ENCODE measurements at regions not wholly inside any gene's neighbourhood (a gene's known extent, or its start where the extent isn't known, plus 50 kb on each side); places are given as distances from the start of the nearest gene placed in this dataset.
"Not testable (repeated sequence)": the region's sequence is repeated elsewhere in the genome, so short reads cannot be mapped to it uniquely, and the experiment has no call there.

- Histone ChIP-seq H3K4me3 (replicated peaks; ENCODE audit: insufficient read depth, low read length) (no peak overlapping the region), H3K27ac (replicated peaks) (no peak overlapping the region), H3K27me3 (ENCODE audit: insufficient read depth, poor library complexity, severe bottlenecking) (no peaks in the 10 kb centered on the region)
- TF ChIP-seq CTCF (IDR thresholded peaks at IDR 0.05; ENCODE audit: insufficient read depth, low read length) (no peak), REST (IDR thresholded peaks at IDR 0.05; ENCODE audit: insufficient replicate concordance, low read depth) (no peak), POLR2AphosphoS5 (IDR thresholded peaks at IDR 0.05; ENCODE audit: low read depth) (no peak), SPI1 (IDR thresholded peaks at IDR 0.05; ENCODE audit: borderline replicate concordance, low read depth) (no peak), GABPA (IDR thresholded peaks at IDR 0.05; ENCODE audit: low read depth) (no peak)
- DNase-seq (ENCODE audit: low read depth in 1 of 2, low spot score in 1 of 2), result no peak
Measured at GRCh38 chr1:195663549-195664280, 944.5 kb downstream of the KCNT2 start.

GRCh38 chr1:195656780-195657179, 951.5 kb downstream of the KCNT2 start:
- Histone ChIP-seq H3K27ac (replicated peaks) (no peak overlapping the region), H3K4me3 (replicated peaks; ENCODE audit: insufficient read depth, low read length) (no peak overlapping the region), H3K27me3 (ENCODE audit: insufficient read depth, poor library complexity, severe bottlenecking) (no peaks in the 10 kb centered on the region)
- DNase-seq (ENCODE audit: low read depth in 1 of 2, low spot score in 1 of 2), result no peak
- no peak for TF ChIP-seq REST (IDR thresholded peaks at IDR 0.05; ENCODE audit: insufficient replicate concordance, low read depth)
- no peak for TF ChIP-seq GABPA (IDR thresholded peaks at IDR 0.05; ENCODE audit: low read depth)
- TF ChIP-seq SPI1 (IDR thresholded peaks at IDR 0.05; ENCODE audit: borderline replicate concordance, low read depth), result no peak
- no peak for TF ChIP-seq POLR2AphosphoS5 (IDR thresholded peaks at IDR 0.05; ENCODE audit: low read depth)
- no peak for TF ChIP-seq CTCF (IDR thresholded peaks at IDR 0.05; ENCODE audit: insufficient read depth, low read length)

- not testable (repeated sequence) for H3K27me3 ChIP-seq (ENCODE audit: insufficient read depth, poor library complexity, severe bottlenecking); DNase-seq (ENCODE audit: low read depth in 1 of 2, low spot score in 1 of 2); H3K27ac ChIP-seq (replicated peaks); H3K4me3 ChIP-seq (replicated peaks; ENCODE audit: insufficient read depth, low read length)
Measured at GRCh38 chr1:195648875-195649274, 959.4 kb downstream of the KCNT2 start.

GRCh38 chr1:195637539-195637938, 970.7 kb downstream of the KCNT2 start:
- no peaks in the 10 kb centered on the region for H3K27me3 ChIP-seq (ENCODE audit: insufficient read depth, poor library complexity, severe bottlenecking)
- DNase-seq (ENCODE audit: low read depth in 1 of 2, low spot score in 1 of 2), result no peak
- H3K4me3 ChIP-seq (replicated peaks; ENCODE audit: insufficient read depth, low read length), result no peak overlapping the region
- TF ChIP-seq SPI1 (IDR thresholded peaks at IDR 0.05; ENCODE audit: borderline replicate concordance, low read depth) (no peak), CTCF (IDR thresholded peaks at IDR 0.05; ENCODE audit: insufficient read depth, low read length) (no peak), POLR2AphosphoS5 (IDR thresholded peaks at IDR 0.05; ENCODE audit: low read depth) (no peak), GABPA (IDR thresholded peaks at IDR 0.05; ENCODE audit: low read depth) (no peak), REST (IDR thresholded peaks at IDR 0.05; ENCODE audit: insufficient replicate concordance, low read depth) (no peak)
- no peak overlapping the region for H3K27ac ChIP-seq (replicated peaks)

Measured in HL-60 (cell line).